HS-27A (cell line): ENCODE measurements at regions not wholly inside any gene's neighbourhood (a gene's known extent, or its start where the extent isn't known, plus 50 kb on each side); places are given as distances from the start of the nearest gene placed in this dataset.
"Not testable (repeated sequence)": the region's sequence is repeated elsewhere in the genome, so short reads cannot be mapped to it uniquely, and the experiment has no call there.

Experiments used
- DNase-seq: peaks from one replicate; pipeline ENCODE4 v3.0.0-alpha.2; 2012; ENCODE audit warnings: low read depth, missing footprints

GRCh38 chr14:88064841-88065240, 59.9 kb downstream of the GPR65 start:
- no peak for DNase-seq

- DNase-seq = no peak
Measured at GRCh38 chr14:88069677-88070076, 64.7 kb downstream of the GPR65 start.

- DNase-seq = no peak
Measured at GRCh38 chr14:88075269-88075981, 70.5 kb downstream of the GPR65 start.

GRCh38 chr14:88078525-88078924, 73.6 kb downstream of the GPR65 start:
- DNase-seq = no peak

- DNase-seq = no peak
Measured at GRCh38 chr14:88079624-88080023, 74.7 kb downstream of the GPR65 start.

- no peak for DNase-seq
Measured at GRCh38 chr14:88085736-88086135, 80.8 kb downstream of the GPR65 start.

- DNase-seq = no peak
Measured at GRCh38 chr14:88089445-88089844, 84.5 kb downstream of the GPR65 start.

GRCh38 chr14:88092529-88092928, 87.6 kb downstream of the GPR65 start:
- DNase-seq = no peak

GRCh38 chr14:88095791-88096190, 90.9 kb downstream of the GPR65 start:
- DNase-seq = no peak

GRCh38 chr14:88098163-88098562, 93.2 kb downstream of the GPR65 start:
- no peak for DNase-seq

GRCh38 chr14:88104710-88105109, 99.8 kb downstream of the GPR65 start:
- no peak for DNase-seq

- no peak for DNase-seq
Measured at GRCh38 chr14:88106377-88106776, 101.4 kb downstream of the GPR65 start.

GRCh38 chr14:88127669-88128068, 122.7 kb downstream of the GPR65 start:
- not testable (repeated sequence) for DNase-seq

GRCh38 chr14:88128816-88129215, 123.9 kb downstream of the GPR65 start:
- DNase-seq = no peak

- DNase-seq = peak; percentile 11
Measured at GRCh38 chr14:88129306-88130056, 124.5 kb downstream of the GPR65 start.

GRCh38 chr14:88130057-88130432, 125.1 kb downstream of the GPR65 start:
- DNase-seq = no peak
